Cardiac muscle cell (in vitro differentiated cells and primary cell): ENCODE measurements at regions not wholly inside any gene's neighbourhood (a gene's known extent, or its start where the extent isn't known, plus 50 kb on each side); places are given as distances from the start of the nearest gene placed in this dataset.

Experiments
- DNase-seq, 2 donors: peaks; one replicate each; pipeline versions ENCODE4 v3.0.0 to v3.0.0-alpha.2; 2010 to 2017; ENCODE audit warnings: low read depth in 1 of 2, low spot score in 1 of 2
- H3K27ac ChIP-seq: fragments of 200-600 bp; sonication (generic); 2 replicates; pipeline ENCODE4 v1.5.1; 2016
- H3K27me3 ChIP-seq: fragments of 200-600 bp; sonication (generic); 2 replicates; pipeline ENCODE4 v1.6.0; 2016; ENCODE audit warnings: control low read depth
- H3K36me3 ChIP-seq: fragments of 200-600 bp; sonication (generic); 2 replicates; pipeline ENCODE4 v1.5.1; 2016; ENCODE audit warnings: control low read depth
- H3K4me1 ChIP-seq: fragments of 200-600 bp; sonication (generic); 2 replicates; pipeline ENCODE4 v1.8.1; 2017; ENCODE audit warnings: low read depth, mild to moderate bottlenecking, mixed run types
- H3K4me3 ChIP-seq: fragments of 200-600 bp; sonication (generic); 2 replicates; pipeline ENCODE4 v1.5.1; 2016; ENCODE audit warnings: mild to moderate bottlenecking
- H3K9me3 ChIP-seq: fragments of 200-600 bp; sonication (generic); 2 replicates; pipeline ENCODE4 v1.5.1; 2017; ENCODE audit warnings: low read depth, mild to moderate bottlenecking, control low read depth
- TF ChIP-seq, protein P1 (sequence below): IDR thresholded peaks from 2 replicates; pipeline ENCODE4 v1.5.1; 2012; ENCODE audit warnings: low read depth, mild to moderate bottlenecking, low read length

DNA sequence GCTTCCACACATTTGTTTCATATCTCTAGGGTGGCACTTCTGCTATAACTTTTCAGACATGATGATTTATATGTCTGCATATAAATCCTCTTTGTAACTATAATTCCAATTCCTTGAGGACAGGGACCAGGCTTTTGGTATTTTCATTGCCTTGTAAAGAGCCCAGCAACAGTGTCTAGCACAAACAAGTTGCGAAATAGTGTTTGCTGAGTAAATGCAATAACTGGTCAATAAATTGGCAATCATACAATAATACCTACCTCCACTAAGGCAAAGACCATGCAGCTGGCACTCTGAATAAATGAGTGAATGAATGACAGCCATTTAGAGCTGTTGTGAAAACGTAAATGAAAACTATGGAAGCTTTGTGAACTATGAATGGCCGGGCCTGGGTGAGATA is 564.0 kb upstream of the ZNF462 start:
- no peaks in the 10 kb centered on the region for H3K36me3 ChIP-seq
- H3K4me1 ChIP-seq: peaks cover 4% of the 10 kb centered on the region
- DNase-seq: no peak
- TF ChIP-seq, protein P1, sequence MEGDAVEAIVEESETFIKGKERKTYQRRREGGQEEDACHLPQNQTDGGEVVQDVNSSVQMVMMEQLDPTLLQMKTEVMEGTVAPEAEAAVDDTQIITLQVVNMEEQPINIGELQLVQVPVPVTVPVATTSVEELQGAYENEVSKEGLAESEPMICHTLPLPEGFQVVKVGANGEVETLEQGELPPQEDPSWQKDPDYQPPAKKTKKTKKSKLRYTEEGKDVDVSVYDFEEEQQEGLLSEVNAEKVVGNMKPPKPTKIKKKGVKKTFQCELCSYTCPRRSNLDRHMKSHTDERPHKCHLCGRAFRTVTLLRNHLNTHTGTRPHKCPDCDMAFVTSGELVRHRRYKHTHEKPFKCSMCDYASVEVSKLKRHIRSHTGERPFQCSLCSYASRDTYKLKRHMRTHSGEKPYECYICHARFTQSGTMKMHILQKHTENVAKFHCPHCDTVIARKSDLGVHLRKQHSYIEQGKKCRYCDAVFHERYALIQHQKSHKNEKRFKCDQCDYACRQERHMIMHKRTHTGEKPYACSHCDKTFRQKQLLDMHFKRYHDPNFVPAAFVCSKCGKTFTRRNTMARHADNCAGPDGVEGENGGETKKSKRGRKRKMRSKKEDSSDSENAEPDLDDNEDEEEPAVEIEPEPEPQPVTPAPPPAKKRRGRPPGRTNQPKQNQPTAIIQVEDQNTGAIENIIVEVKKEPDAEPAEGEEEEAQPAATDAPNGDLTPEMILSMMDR: no peak
- H3K27me3 ChIP-seq: no peaks in the 10 kb centered on the region
- H3K9me3 ChIP-seq: no peaks in the 10 kb centered on the region
- H3K4me3 ChIP-seq: no peak overlapping the region
- no peak overlapping the region for H3K27ac ChIP-seq

DNA sequence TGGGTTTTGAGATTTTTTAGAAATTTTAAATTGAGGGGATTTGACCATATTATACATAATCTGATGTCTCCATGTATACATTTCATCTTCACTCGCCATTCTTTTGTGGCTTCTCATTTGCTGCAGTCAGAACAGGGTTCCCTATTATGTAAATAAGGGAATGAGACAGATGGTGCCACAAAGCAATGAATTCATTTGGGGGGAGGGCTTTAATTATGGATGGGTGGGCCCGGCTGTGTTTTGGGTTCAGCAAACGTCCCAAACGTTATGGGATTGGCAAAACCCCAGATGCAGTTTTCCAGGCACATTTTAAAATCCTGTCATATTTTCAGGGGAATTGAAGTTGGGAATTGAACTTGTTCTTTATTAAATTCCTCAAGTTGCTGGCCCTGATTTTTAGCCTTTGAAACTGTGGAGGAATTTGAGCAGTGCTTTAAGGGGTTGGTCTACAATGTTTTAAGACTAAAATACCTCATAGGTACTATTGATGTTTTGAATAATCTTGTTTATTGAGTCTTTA is 558.5 kb upstream of the ZNF462 start:
- H3K9me3 ChIP-seq: no peaks in the 10 kb centered on the region
- H3K4me3 ChIP-seq: no peak overlapping the region
- peaks cover 4% of the 10 kb centered on the region for H3K4me1 ChIP-seq
- no peaks in the 10 kb centered on the region for H3K27me3 ChIP-seq
- TF ChIP-seq, protein P1: no peak
- no peaks in the 10 kb centered on the region for H3K36me3 ChIP-seq
- H3K27ac ChIP-seq: no peak overlapping the region
- no peak for DNase-seq

DNA sequence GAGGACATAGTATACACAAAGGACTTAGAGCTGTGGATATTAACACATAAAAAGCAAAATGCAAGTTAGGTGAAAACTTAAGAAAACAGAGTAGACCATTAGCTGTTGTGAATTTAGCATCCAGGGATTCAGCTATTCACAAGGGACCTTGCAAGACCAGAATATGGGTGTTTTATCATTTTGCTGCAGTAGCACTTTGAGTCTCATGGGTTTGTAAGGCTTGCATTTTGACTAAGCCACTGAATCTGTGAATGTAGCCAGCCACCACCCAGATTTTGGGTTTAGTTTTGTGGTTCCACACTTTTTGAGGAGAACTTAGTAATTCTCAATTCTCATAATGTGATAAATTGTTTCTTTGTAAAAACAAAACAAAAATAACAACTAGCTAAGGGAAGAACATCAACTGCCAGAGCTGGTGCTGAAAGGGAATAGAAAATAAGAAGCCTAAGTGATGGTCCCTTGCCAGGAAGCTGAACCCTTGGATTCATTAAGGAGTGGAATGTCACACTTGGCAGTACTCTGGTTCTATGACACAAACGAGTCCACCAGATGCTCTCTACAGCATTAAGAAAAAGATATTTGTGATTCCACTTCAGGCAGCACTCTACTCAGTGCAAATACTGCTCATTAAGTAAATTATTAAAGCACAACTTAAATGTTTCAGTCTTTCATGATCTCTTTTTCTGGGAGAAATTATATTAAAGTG is 557.4 kb upstream of the ZNF462 start:
- H3K27ac ChIP-seq: no peak overlapping the region
- H3K4me1 ChIP-seq: peaks cover under 1% of the 10 kb centered on the region
- H3K4me3 ChIP-seq: no peak overlapping the region
- H3K27me3 ChIP-seq: no peaks in the 10 kb centered on the region
- no peaks in the 10 kb centered on the region for H3K36me3 ChIP-seq
- TF ChIP-seq, protein P1: no peak
- DNase-seq: no peak
- no peaks in the 10 kb centered on the region for H3K9me3 ChIP-seq

- no peak overlapping the region for H3K4me3 ChIP-seq
- no peaks in the 10 kb centered on the region for H3K4me1 ChIP-seq
- no peaks in the 10 kb centered on the region for H3K36me3 ChIP-seq
- TF ChIP-seq, protein P1: no peak
- DNase-seq: peak in 1 of 2 donors; percentile 3
- H3K27ac ChIP-seq: no peak overlapping the region
- H3K27me3 ChIP-seq: no peaks in the 10 kb centered on the region
- H3K9me3 ChIP-seq: no peaks in the 10 kb centered on the region
These were observed 555.3 kb upstream of the ZNF462 start for GRCh38 chr9:106307670-106308069.

DNA sequence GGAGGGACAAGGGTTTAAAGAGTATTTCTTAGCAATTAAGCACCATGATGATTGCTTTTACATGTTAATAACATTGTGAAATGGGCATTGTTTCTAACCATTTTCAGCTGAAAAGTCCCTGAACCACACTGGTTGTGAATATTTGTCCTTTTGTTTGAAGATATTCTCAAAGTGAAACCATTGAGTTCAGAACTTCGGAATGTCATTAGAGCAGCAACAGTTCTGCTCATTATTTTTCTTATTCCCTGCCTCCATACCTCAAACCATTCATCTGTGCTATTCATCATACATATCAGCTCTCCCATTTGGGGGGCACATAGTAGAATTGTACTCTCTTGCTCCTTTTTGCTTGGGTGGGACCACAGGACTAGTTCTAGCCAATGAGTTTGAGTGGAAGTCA is 553.0 kb upstream of the ZNF462 start:
- Histone ChIP-seq H3K36me3 (no peaks in the 10 kb centered on the region), H3K4me1 (no peaks in the 10 kb centered on the region), H3K9me3 (no peaks in the 10 kb centered on the region), H3K27ac (no peak overlapping the region), H3K4me3 (no peak overlapping the region), H3K27me3 (no peaks in the 10 kb centered on the region)
- TF ChIP-seq, protein P1: no peak
- DNase-seq: no peak
